HEK293 (cell line): ENCODE measurements at regions not wholly inside any gene's neighbourhood (a gene's known extent, or its start where the extent isn't known, plus 50 kb on each side); places are given as distances from the start of the nearest gene placed in this dataset.

Experiments used
- CTCF ChIA-PET: fragments of 350-600 bp; formaldehyde crosslinking; extraction: SDS; loops from one replicate; lab custom pipeline; 2021; ENCODE audit warnings: antibody characterized with exemption; lab: Yijun Ruan, JAX
- POLR2A ChIA-PET: fragments of 300-600 bp; formaldehyde crosslinking; extraction: SDS; loops from one replicate; lab custom pipeline; 2020; ENCODE audit warnings: antibody characterized with exemption, inconsistent platforms; lab: Yijun Ruan, JAX
- H3K27ac ChIP-seq: fragments of 200-500 bp; sonication (Bioruptor generic); 2 replicates; pipeline ENCODE4 v1.5.1; 2014; ENCODE audit warnings: low read depth, low read length, control low read depth, inconsistent platforms; ENCODE audit errors: extremely low read depth
- H3K36me3 ChIP-seq, 2 experiments: fragments of 200-500 bp in 1 of 2; sonication (Bioruptor generic) in 1 of 2; 1 replicate in 1 of 2; 2 replicates in 1 of 2; pipeline ENCODE4 v1.5.1; 2014 to 2017; ENCODE audit warnings: inconsistent platforms in 2 of 2, low read length in 2 of 2; ENCODE audit not compliant: control insufficient read depth in 2 of 2, insufficient read depth in 1 of 2
- H3K4me1 ChIP-seq: fragments of 200-500 bp; sonication (Bioruptor generic); 2 replicates; pipeline ENCODE4 v1.5.1; 2014; ENCODE audit warnings: mild to moderate bottlenecking, low read length, inconsistent platforms; ENCODE audit not compliant: control insufficient read depth, insufficient read depth
- H3K4me3 ChIP-seq: 2 replicates; pipeline ENCODE4 v1.5.1; 2011; ENCODE audit warnings: low read depth, mild to moderate bottlenecking, control low read depth, low read length, moderate library complexity
- H3K9me3 ChIP-seq: fragments of 200-500 bp; sonication (Bioruptor generic); 2 replicates; pipeline ENCODE4 v1.5.1; 2014; ENCODE audit warnings: low read depth, low read length, inconsistent platforms; ENCODE audit not compliant: control insufficient read depth, insufficient read depth
- BCL11A ChIP-seq: fragments of 450-650 bp; formaldehyde crosslinking; IDR thresholded peaks from 2 replicates; pipeline ENCODE4 v1.5.1; 2016; ENCODE audit warnings: low read depth, missing biosample characterization, missing genetic modification characterization
- FEZF1 ChIP-seq: fragments of 450-650 bp; formaldehyde crosslinking; IDR thresholded peaks from 2 replicates; pipeline ENCODE4 v1.5.1; 2016; ENCODE audit warnings: missing biosample characterization, missing genetic modification characterization
- HOXA7 ChIP-seq: sonication (generic); formaldehyde crosslinking; IDR thresholded peaks from 2 replicates; pipeline ENCODE4 v1.8.1; 2022; ENCODE audit warnings: missing genetic modification reagents, borderline replicate concordance
- MYNN ChIP-seq: fragments of 450-650 bp; formaldehyde crosslinking; IDR thresholded peaks from 2 replicates; pipeline ENCODE4 v1.5.1; 2016; ENCODE audit warnings: missing biosample characterization, missing genetic modification characterization, borderline replicate concordance
- OSR2 ChIP-seq: fragments of 450-650 bp; formaldehyde crosslinking; IDR thresholded peaks from 2 replicates; pipeline ENCODE4 v1.5.1; 2016; ENCODE audit warnings: missing biosample characterization, missing genetic modification characterization
- SCRT1 ChIP-seq: fragments of 450-650 bp; formaldehyde crosslinking; IDR thresholded peaks from 2 replicates; pipeline ENCODE4 v1.5.1; 2016; ENCODE audit warnings: missing biosample characterization, missing genetic modification characterization, borderline replicate concordance
- SP2 ChIP-seq: fragments of 450-650 bp; formaldehyde crosslinking; IDR thresholded peaks from 2 replicates; pipeline ENCODE4 v1.5.1; 2016; ENCODE audit warnings: missing biosample characterization, missing genetic modification characterization
- ZBTB1 ChIP-seq: fragments of 450-650 bp; formaldehyde crosslinking; IDR thresholded peaks from 2 replicates; pipeline ENCODE4 v1.5.1; 2016; ENCODE audit warnings: missing biosample characterization, missing genetic modification characterization
- ZBTB48 ChIP-seq: fragments of 450-650 bp; formaldehyde crosslinking; IDR thresholded peaks from 2 replicates; pipeline ENCODE4 v1.5.1; 2016; ENCODE audit warnings: missing biosample characterization, missing genetic modification characterization
- ZNF114 ChIP-seq: fragments of 450-650 bp; formaldehyde crosslinking; IDR thresholded peaks from 2 replicates; pipeline ENCODE4 v1.5.0; 2017; ENCODE audit warnings: missing biosample characterization, missing genetic modification characterization
- ZNF133 ChIP-seq: fragments of 450-650 bp; formaldehyde crosslinking; IDR thresholded peaks from 2 replicates; pipeline ENCODE4 v1.5.1; 2016; ENCODE audit warnings: missing biosample characterization, missing genetic modification characterization
- ZNF239 ChIP-seq: fragments of 450-650 bp; formaldehyde crosslinking; IDR thresholded peaks from 2 replicates; pipeline ENCODE4 v1.5.1; 2016; ENCODE audit warnings: missing biosample characterization, missing genetic modification characterization
- ZNF274 ChIP-seq, 2 experiments: fragments of 200-500 bp in 1 of 2; fragments of 450-650 bp in 1 of 2; sonication (Bioruptor generic) in 1 of 2; formaldehyde crosslinking in 1 of 2; IDR thresholded peaks; 2 replicates each; pipeline versions ENCODE4 v1.5.1 to v1.6.1; 2014 to 2016; ENCODE audit warnings: borderline replicate concordance in 1 of 2, inconsistent platforms in 1 of 2, low read length in 1 of 2, missing biosample characterization in 1 of 2, missing genetic modification characterization in 1 of 2
- ZNF302 ChIP-seq: fragments of 450-650 bp; formaldehyde crosslinking; IDR thresholded peaks from 2 replicates; pipeline ENCODE4 v1.5.1; 2016; ENCODE audit warnings: missing biosample characterization, missing genetic modification characterization, low read depth
- ZNF335 ChIP-seq: fragments of 450-650 bp; formaldehyde crosslinking; conservative IDR thresholded peaks from 2 replicates; pipeline ENCODE4 v1.5.1; 2016; ENCODE audit warnings: missing biosample characterization, missing genetic modification characterization
- ZNF37A ChIP-seq: fragments of 450-650 bp; IDR thresholded peaks from 2 replicates; pipeline ENCODE4 v1.5.1; 2018; ENCODE audit warnings: missing biosample characterization, missing genetic modification characterization
- ZNF391 ChIP-seq: fragments of 450-650 bp; formaldehyde crosslinking; IDR thresholded peaks from 2 replicates; pipeline ENCODE4 v1.5.1; 2016; ENCODE audit warnings: low read depth, missing biosample characterization, missing genetic modification characterization, borderline replicate concordance
- ZNF398 ChIP-seq: fragments of 450-650 bp; formaldehyde crosslinking; IDR thresholded peaks from 2 replicates; pipeline ENCODE4 v1.5.1; 2017; ENCODE audit warnings: missing biosample characterization, missing genetic modification characterization
- ZNF404 ChIP-seq: fragments of 450-650 bp; formaldehyde crosslinking; IDR thresholded peaks from 2 replicates; pipeline ENCODE4 v1.5.1; 2017; ENCODE audit warnings: missing biosample characterization, missing genetic modification characterization
- ZNF426 ChIP-seq: fragments of 450-650 bp; formaldehyde crosslinking; IDR thresholded peaks from 2 replicates; pipeline ENCODE4 v1.5.1; 2017; ENCODE audit warnings: missing biosample characterization, missing genetic modification characterization, mild to moderate bottlenecking, inconsistent platforms, moderate library complexity
- ZNF510 ChIP-seq: fragments of 450-650 bp; formaldehyde crosslinking; IDR thresholded peaks from 2 replicates; pipeline ENCODE4 v1.5.1; 2018; ENCODE audit warnings: mild to moderate bottlenecking, missing genetic modification characterization, missing biosample characterization; ENCODE audit not compliant: insufficient replicate concordance
- ZNF837 ChIP-seq: fragments of 450-650 bp; formaldehyde crosslinking; IDR thresholded peaks from 2 replicates; pipeline ENCODE4 v1.5.1; 2016; ENCODE audit warnings: missing biosample characterization, missing genetic modification characterization
- ZSCAN23 ChIP-seq: fragments of 450-650 bp; formaldehyde crosslinking; IDR thresholded peaks from 2 replicates; pipeline ENCODE4 v1.5.1; 2016; ENCODE audit warnings: missing biosample characterization, missing genetic modification characterization
- TF ChIP-seq, protein P1 (sequence below): fragments of 450-650 bp; formaldehyde crosslinking; IDR thresholded peaks from 2 replicates; pipeline ENCODE4 v1.5.1; 2016; ENCODE audit warnings: missing biosample characterization, missing genetic modification characterization, borderline replicate concordance
- TF ChIP-seq, protein P2 (sequence below): fragments of 450-650 bp; IDR thresholded peaks from 2 replicates; pipeline ENCODE4 v1.5.1; 2018; ENCODE audit warnings: missing biosample characterization, missing genetic modification characterization
- TF ChIP-seq, protein P3 (sequence below): fragments of 450-650 bp; formaldehyde crosslinking; IDR thresholded peaks from 2 replicates; pipeline ENCODE4 v1.5.1; 2017; ENCODE audit warnings: missing biosample characterization, missing genetic modification characterization
- TF ChIP-seq, protein P4 (sequence below): fragments of 450-650 bp; formaldehyde crosslinking; IDR thresholded peaks from 2 replicates; pipeline ENCODE4 v1.5.1; 2016; ENCODE audit warnings: missing biosample characterization, missing genetic modification characterization

DNA sequence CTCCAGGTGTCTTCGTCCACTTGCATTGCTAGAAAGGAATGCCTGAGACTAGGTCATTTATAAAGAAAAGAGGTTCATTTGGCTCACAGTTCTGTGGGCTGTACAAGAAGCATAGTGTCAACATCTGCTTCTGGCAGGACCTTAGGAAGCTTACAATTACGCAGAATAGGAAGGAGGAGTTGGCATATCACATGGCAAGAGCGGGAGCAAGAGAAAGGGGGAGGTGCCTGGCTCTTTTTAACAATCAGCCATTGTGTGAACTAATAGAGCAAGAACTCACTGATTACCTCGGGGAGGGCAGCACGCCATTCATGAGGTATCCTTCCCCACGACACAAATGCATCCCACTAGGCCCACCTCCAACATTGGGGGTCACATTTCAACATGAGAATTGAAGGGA is 134.4 kb upstream of the EFNA5 start (continued):
- TF ChIP-seq, protein P1, sequence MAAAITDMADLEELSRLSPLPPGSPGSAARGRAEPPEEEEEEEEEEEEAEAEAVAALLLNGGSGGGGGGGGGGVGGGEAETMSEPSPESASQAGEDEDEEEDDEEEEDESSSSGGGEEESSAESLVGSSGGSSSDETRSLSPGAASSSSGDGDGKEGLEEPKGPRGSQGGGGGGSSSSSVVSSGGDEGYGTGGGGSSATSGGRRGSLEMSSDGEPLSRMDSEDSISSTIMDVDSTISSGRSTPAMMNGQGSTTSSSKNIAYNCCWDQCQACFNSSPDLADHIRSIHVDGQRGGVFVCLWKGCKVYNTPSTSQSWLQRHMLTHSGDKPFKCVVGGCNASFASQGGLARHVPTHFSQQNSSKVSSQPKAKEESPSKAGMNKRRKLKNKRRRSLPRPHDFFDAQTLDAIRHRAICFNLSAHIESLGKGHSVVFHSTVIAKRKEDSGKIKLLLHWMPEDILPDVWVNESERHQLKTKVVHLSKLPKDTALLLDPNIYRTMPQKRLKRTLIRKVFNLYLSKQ = no peak
- no peak for TF ChIP-seq ZNF510 (tag by site-specific recombination)

- Histone ChIP-seq H3K4me1 (peaks cover 2% of the 10 kb centered on the region), H3K27ac (no peak overlapping the region), H3K36me3 (no peaks in the 10 kb centered on the region), H3K4me3 (no peak overlapping the region), H3K9me3 (no peaks in the 10 kb centered on the region)
- POLR2A ChIA-PET = no interaction called here
- CTCF ChIA-PET = no interaction called here
- TF ChIP-seq ZNF404 (tag by site-specific recombination) (no peak), ZNF426 (tag by site-specific recombination) (no peak), ZNF391 (tag by site-specific recombination) (no peak), ZNF398 (tag by site-specific recombination) (no peak), ZBTB48 (tag by site-specific recombination) (no peak), OSR2 (tag by site-specific recombination) (no peak), ZNF302 (tag by site-specific recombination) (no peak), SCRT1 (tag by site-specific recombination) (no peak), ZNF37A (no peak), ZNF510 (tag by site-specific recombination) (no peak), ZNF335 (no peak), ZSCAN23 (tag by site-specific recombination) (no peak), ZNF114 (tag by site-specific recombination) (no peak), BCL11A (tag by site-specific recombination) (no peak)
- TF ChIP-seq, protein P2, sequence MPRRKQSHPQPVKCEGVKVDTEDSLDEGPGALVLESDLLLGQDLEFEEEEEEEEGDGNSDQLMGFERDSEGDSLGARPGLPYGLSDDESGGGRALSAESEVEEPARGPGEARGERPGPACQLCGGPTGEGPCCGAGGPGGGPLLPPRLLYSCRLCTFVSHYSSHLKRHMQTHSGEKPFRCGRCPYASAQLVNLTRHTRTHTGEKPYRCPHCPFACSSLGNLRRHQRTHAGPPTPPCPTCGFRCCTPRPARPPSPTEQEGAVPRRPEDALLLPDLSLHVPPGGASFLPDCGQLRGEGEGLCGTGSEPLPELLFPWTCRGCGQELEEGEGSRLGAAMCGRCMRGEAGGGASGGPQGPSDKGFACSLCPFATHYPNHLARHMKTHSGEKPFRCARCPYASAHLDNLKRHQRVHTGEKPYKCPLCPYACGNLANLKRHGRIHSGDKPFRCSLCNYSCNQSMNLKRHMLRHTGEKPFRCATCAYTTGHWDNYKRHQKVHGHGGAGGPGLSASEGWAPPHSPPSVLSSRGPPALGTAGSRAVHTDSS (tag by site-specific recombination) = no peak
- TF ChIP-seq, protein P3, sequence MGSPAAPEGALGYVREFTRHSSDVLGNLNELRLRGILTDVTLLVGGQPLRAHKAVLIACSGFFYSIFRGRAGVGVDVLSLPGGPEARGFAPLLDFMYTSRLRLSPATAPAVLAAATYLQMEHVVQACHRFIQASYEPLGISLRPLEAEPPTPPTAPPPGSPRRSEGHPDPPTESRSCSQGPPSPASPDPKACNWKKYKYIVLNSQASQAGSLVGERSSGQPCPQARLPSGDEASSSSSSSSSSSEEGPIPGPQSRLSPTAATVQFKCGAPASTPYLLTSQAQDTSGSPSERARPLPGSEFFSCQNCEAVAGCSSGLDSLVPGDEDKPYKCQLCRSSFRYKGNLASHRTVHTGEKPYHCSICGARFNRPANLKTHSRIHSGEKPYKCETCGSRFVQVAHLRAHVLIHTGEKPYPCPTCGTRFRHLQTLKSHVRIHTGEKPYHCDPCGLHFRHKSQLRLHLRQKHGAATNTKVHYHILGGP (tag by site-specific recombination) = no peak
Measured at GRCh38 chr5:107803728-107804127, 133.0 kb upstream of the EFNA5 start.

DNA sequence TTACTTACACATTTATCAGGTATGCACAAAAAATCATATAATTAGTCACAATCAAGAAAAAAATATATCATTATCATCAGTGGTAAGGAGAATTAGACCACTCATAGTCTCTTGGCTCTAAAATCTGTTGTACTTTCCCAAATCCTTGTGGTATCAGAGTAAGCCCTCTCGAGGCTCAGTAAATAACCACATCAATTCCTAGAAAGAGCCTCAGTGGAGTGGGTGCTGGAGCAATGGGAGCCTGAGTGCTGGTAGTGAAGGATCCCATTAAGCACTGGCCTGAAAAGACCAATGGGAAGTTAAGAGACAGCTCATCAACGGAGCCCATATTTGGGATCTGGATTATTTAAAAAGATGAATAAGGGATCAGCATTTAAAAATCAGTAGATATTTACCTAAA is 130.3 kb upstream of the EFNA5 start:
- POLR2A ChIA-PET = no interaction called here
- Histone ChIP-seq H3K27ac (no peak overlapping the region), H3K9me3 (no peaks in the 10 kb centered on the region), H3K36me3 (no peaks in the 10 kb centered on the region), H3K4me3 (no peak overlapping the region), H3K4me1 (no peaks in the 10 kb centered on the region)
- CTCF ChIA-PET = interaction anchor here (0.7 kb wide), 1 partner anchor 500 kb away, joined by 3 read pairs; no protein-coding TSS in a partner anchor
- TF ChIP-seq ZNF837 (no peak), HOXA7 (CRISPR knock-in tag) (no peak), ZNF426 (tag by site-specific recombination) (no peak), ZNF239 (tag by site-specific recombination) (no peak), ZNF274 (IDR thresholded peaks at IDR 0.05; ENCODE audit: low read length) (no peak), ZNF274 (tag by site-specific recombination; IDR thresholded peaks at IDR 0.05; ENCODE audit: borderline replicate concordance) (no peak), ZNF133 (tag by site-specific recombination) (no peak), MYNN (tag by site-specific recombination) (no peak), FEZF1 (tag by site-specific recombination) (no peak), ZBTB1 (tag by site-specific recombination) (no peak), SP2 (tag by site-specific recombination) (no peak)
- TF ChIP-seq, protein P4, sequence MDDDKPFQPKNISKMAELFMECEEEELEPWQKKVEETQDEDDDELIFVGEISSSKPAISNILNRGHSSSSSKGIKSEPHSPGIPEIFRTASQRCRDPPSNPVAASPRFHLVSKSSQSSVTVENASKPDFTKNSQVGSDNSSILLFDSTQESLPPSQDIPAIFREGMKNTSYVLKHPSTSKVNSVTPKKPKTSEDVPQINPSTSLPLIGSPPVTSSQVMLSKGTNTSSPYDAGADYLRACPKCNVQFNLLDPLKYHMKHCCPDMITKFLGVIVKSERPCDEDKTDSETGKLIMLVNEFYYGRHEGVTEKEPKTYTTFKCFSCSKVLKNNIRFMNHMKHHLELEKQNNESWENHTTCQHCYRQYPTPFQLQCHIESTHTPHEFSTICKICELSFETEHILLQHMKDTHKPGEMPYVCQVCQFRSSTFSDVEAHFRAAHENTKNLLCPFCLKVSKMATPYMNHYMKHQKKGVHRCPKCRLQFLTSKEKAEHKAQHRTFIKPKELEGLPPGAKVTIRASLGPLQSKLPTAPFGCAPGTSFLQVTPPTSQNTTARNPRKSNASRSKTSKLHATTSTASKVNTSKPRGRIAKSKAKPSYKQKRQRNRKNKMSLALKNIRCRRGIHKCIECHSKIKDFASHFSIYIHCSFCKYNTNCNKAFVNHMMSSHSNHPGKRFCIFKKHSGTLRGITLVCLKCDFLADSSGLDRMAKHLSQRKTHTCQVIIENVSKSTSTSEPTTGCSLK (tag by site-specific recombination) = no peak
- TF ChIP-seq, all 188 proteins: peak for 0
